SK-N-SH (cell line): ENCODE measurements at regions not wholly inside any gene's neighbourhood (a gene's known extent, or its start where the extent isn't known, plus 50 kb on each side); places are given as distances from the start of the nearest gene placed in this dataset.

ENCODE experiments used
- CTCF ChIA-PET: fragments of 300-600, 350-600 bp; formaldehyde crosslinking; extraction: SDS; loops from one replicate; lab custom pipeline; 2021; lab: Yijun Ruan, JAX
- POLR2A ChIA-PET: fragments of 350-600 bp; sonication (Branson Sonifier 250); formaldehyde crosslinking; extraction: SDS; loops from one replicate; lab custom pipeline; 2020; ENCODE audit warnings: antibody characterized with exemption, inconsistent platforms; lab: Yijun Ruan, JAX
- DNase-seq: peaks from one replicate; pipeline ENCODE4 v3.0.0; 2012
- H2AFZ ChIP-seq: fragments of 200-600 bp; sonication (generic); 2 replicates; pipeline ENCODE4 v1.8.1; 2016; ENCODE audit warnings: antibody characterized with exemption, mild to moderate bottlenecking, low read depth
- H3F3A ChIP-seq: fragments of 200-600 bp; sonication (generic); replicated peaks from 2 replicates; pipeline ENCODE3; 2016; ENCODE audit warnings: antibody characterized with exemption, mild to moderate bottlenecking; ENCODE audit not compliant: insufficient read depth
- H3K27ac ChIP-seq, 2 experiments: fragments of 200-500 bp in 1 of 2; fragments of 200-600 bp in 1 of 2; sonication (Bioruptor generic) in 1 of 2; sonication (generic), shearing (Covaris generic) in 1 of 2; 2 replicates each; pipeline versions ENCODE4 v1.5.1 to v1.6.1; 2014 to 2016; ENCODE audit warnings: low read depth in 2 of 2, inconsistent platforms in 1 of 2, low read length in 1 of 2, mild to moderate bottlenecking in 1 of 2, mixed read lengths in 1 of 2
- H3K27me3 ChIP-seq: fragments of 200-600 bp; sonication (generic), shearing (Covaris generic); 2 replicates; pipeline ENCODE4 v1.6.1; 2016; ENCODE audit warnings: mixed run types; ENCODE audit not compliant: insufficient read depth
- H3K36me3 ChIP-seq, 2 experiments: fragments of 200-500 bp in 1 of 2; fragments of 200-600 bp in 1 of 2; sonication (Bioruptor generic) in 1 of 2; sonication (generic) in 1 of 2; replicated peaks in 1 of 2; 2 replicates each; pipeline versions ENCODE3 to v1.5.1; 2014 to 2016; ENCODE audit warnings: low read length in 1 of 2, mild to moderate bottlenecking in 1 of 2; ENCODE audit not compliant: insufficient read depth in 2 of 2, control insufficient read depth in 1 of 2
- H3K4me1 ChIP-seq, 2 experiments: fragments of 200-500 bp in 1 of 2; fragments of 200-600 bp in 1 of 2; sonication (Bioruptor generic) in 1 of 2; sonication (generic), shearing (Covaris generic) in 1 of 2; 2 replicates each; pipeline versions ENCODE4 v1.5.1 to v1.6.1; 2014 to 2016; ENCODE audit warnings: low read depth in 1 of 2, low read length in 1 of 2, mixed run types in 1 of 2; ENCODE audit not compliant: insufficient read depth in 2 of 2, control insufficient read depth in 1 of 2
- H3K4me2 ChIP-seq: fragments of 200-600 bp; sonication (generic), shearing (Covaris generic); 2 replicates; pipeline ENCODE4 v1.6.1; 2017; ENCODE audit warnings: mixed run types
- H3K4me3 ChIP-seq, 2 experiments: fragments of 200-500 bp in 1 of 2; fragments of 200-600 bp in 1 of 2; sonication (Bioruptor generic) in 1 of 2; sonication (generic), shearing (Covaris generic) in 1 of 2; 2 replicates each; pipeline versions ENCODE4 v1.5.1 to v1.8.1; 2014 to 2016; ENCODE audit warnings: low read depth in 2 of 2, inconsistent platforms in 1 of 2, low read length in 1 of 2, mild to moderate bottlenecking in 1 of 2, mixed read lengths in 1 of 2, moderate library complexity in 1 of 2
- H3K79me2 ChIP-seq: fragments of 200-600 bp; sonication (generic); 2 replicates; pipeline ENCODE4 v1.8.1; 2017; ENCODE audit warnings: mild to moderate bottlenecking; ENCODE audit not compliant: insufficient read depth
- H3K9ac ChIP-seq: fragments of 200-600 bp; sonication (generic); 2 replicates; pipeline ENCODE4 v1.6.1; 2017; ENCODE audit warnings: mixed run types
- H3K9me2 ChIP-seq: fragments of 200-600 bp; sonication (generic); 2 replicates; pipeline ENCODE4 v1.6.1; 2017; ENCODE audit warnings: mixed run types
- H3K9me3 ChIP-seq: fragments of 200-600 bp; sonication (generic); 2 replicates; pipeline ENCODE4 v1.6.1; 2017; ENCODE audit warnings: mixed run types, mild to moderate bottlenecking, moderate library complexity
- H4K20me1 ChIP-seq: fragments of 200-600 bp; sonication (generic); 2 replicates; pipeline ENCODE4 v1.6.1; 2017; ENCODE audit warnings: mild to moderate bottlenecking, mixed run types; ENCODE audit not compliant: insufficient read depth
- CTCF ChIP-seq: fragments of 200-600 bp; sonication (generic); IDR thresholded peaks from 2 replicates; pipeline ENCODE4 v1.6.1; 2017; ENCODE audit warnings: antibody characterized with exemption, mild to moderate bottlenecking, moderate library complexity
- EP300 ChIP-seq, 2 experiments: IDR thresholded peaks; 2 replicates each; pipeline versions ENCODE4 v1.4.0 to v1.6.1; 2012; ENCODE audit warnings: borderline replicate concordance in 1 of 2, low read depth in 1 of 2, low read length in 1 of 2
- FOSL2 ChIP-seq: IDR thresholded peaks from 2 replicates; pipeline ENCODE4 v1.4.0; 2012; ENCODE audit warnings: low read depth, mild to moderate bottlenecking, moderate library complexity, borderline replicate concordance
- FOXJ3 ChIP-seq: sonication (generic); formaldehyde crosslinking; IDR thresholded peaks from 2 replicates; pipeline ENCODE4 v1.5.1; 2020; ENCODE audit warnings: mild to moderate bottlenecking, missing genetic modification reagents
- MEF2A ChIP-seq: IDR thresholded peaks from 2 replicates; pipeline ENCODE4 v1.4.0; 2012; ENCODE audit warnings: low read depth, borderline replicate concordance
- MXI1 ChIP-seq: IDR thresholded peaks from 2 replicates; pipeline ENCODE4 v1.6.1; 2012; ENCODE audit warnings: mild to moderate bottlenecking, low read depth, low read length, improper control_type of control experiment
- PBX3 ChIP-seq: IDR thresholded peaks from 2 replicates; pipeline ENCODE4; 2012
- RAD21 ChIP-seq: IDR thresholded peaks from 2 replicates; pipeline ENCODE4 v1.6.1; 2012; ENCODE audit warnings: mild to moderate bottlenecking, low read length
- REST ChIP-seq: IDR thresholded peaks from 2 replicates; pipeline ENCODE4 v1.6.1; 2012; ENCODE audit warnings: mild to moderate bottlenecking, low read depth, low read length, moderate library complexity
- SMC3 ChIP-seq: IDR thresholded peaks from 2 replicates; pipeline ENCODE4 v1.6.1; 2012; ENCODE audit warnings: low read depth, low read length, improper control_type of control experiment
- TAF1 ChIP-seq: IDR thresholded peaks from 2 replicates; pipeline ENCODE4 v1.6.1; 2012; ENCODE audit warnings: low read depth, mild to moderate bottlenecking, low read length, moderate library complexity, borderline replicate concordance
- TCF12 ChIP-seq: IDR thresholded peaks from 2 replicates; pipeline ENCODE4 v1.4.0; 2012
- TEAD4 ChIP-seq: IDR thresholded peaks from 2 replicates; pipeline ENCODE4 v1.4.0; 2012; ENCODE audit warnings: mild to moderate bottlenecking, borderline replicate concordance; ENCODE audit not compliant: insufficient read depth
- USF2 ChIP-seq: fragments of 150-350 bp; IDR thresholded peaks from 2 replicates; pipeline ENCODE4 v1.6.1; 2017; ENCODE audit warnings: antibody characterized with exemption, low read length, low read depth, borderline replicate concordance
- YY1 ChIP-seq: IDR thresholded peaks from 2 replicates; pipeline ENCODE4 v1.4.0; 2012; ENCODE audit warnings: low read depth, mild to moderate bottlenecking
- WGBS: methylation state at CpG from one replicate; pipeline ENCODE4 v1.1.6; 2017; ENCODE audit warnings: low lambda C conversion rate; 5-methylcytosine and 5-hydroxymethylcytosine counted together

- TF ChIP-seq TCF12, result no peak
- no peak for TF ChIP-seq RAD21
- TF ChIP-seq USF2, result no peak
- no peak for TF ChIP-seq CTCF
- TF ChIP-seq SMC3, result no peak
- TF ChIP-seq FOSL2, result no peak
- TF ChIP-seq TEAD4, result no peak
- TF ChIP-seq MXI1, result no peak
- no peak for TF ChIP-seq YY1
- no peak for TF ChIP-seq PBX3
- TF ChIP-seq TAF1, result no peak
- TF ChIP-seq REST, result no peak
- no peak for TF ChIP-seq FOXJ3
- no peak for TF ChIP-seq MEF2A
- no peak for TF ChIP-seq EP300 (IDR thresholded peaks at IDR 0.05; ENCODE audit: borderline replicate concordance in 1 of 2, low read depth in 1 of 2, low read length in 1 of 2)
- no peak overlapping the region for H3K27ac ChIP-seq
Measured at GRCh38 chr13:81153478-81153877, 812.6 kb upstream of the SPRY2 start.

More at GRCh38 chr13:81153478-81153877, 812.6 kb upstream of the SPRY2 start:
- DNase-seq, result no peak
- no peaks in the 10 kb centered on the region for H4K20me1 ChIP-seq
- WGBS, result 27% methylated on average over 2 of the region's 2 CpGs
- H3K79me2 ChIP-seq, result no peaks in the 10 kb centered on the region
- no peaks in the 10 kb centered on the region for H3F3A ChIP-seq
- H3K4me1 ChIP-seq, result no peaks in the 10 kb centered on the region
- no peaks in the 10 kb centered on the region for H3K36me3 ChIP-seq
- ChIA-PET POLR2A (no interaction called here), CTCF (no interaction called here)
- no peak overlapping the region for H3K4me3 ChIP-seq
- no peak overlapping the region for H3K9ac ChIP-seq
- no peak overlapping the region for H2AFZ ChIP-seq
- no peak overlapping the region for H3K4me2 ChIP-seq
- no peaks in the 10 kb centered on the region for H3K9me2 ChIP-seq
- no peaks in the 10 kb centered on the region for H3K9me3 ChIP-seq
- H3K27me3 ChIP-seq, result no peaks in the 10 kb centered on the region
